HepG2 (cell line): ENCODE measurements at regions not wholly inside any gene's neighbourhood (a gene's known extent, or its start where the extent isn't known, plus 50 kb on each side); places are given as distances from the start of the nearest gene placed in this dataset.

Experiments
- ATAC-seq: fragments of 200-7000 bp; cut with Tn5 transposase; 3 replicates; pipeline ENCODE4 v1.9.1; 2020; ENCODE audit warnings: mild to moderate bottlenecking, moderate library complexity
- BruUV-seq: library from RNA; stranded (reverse); fragments of 400-500 nt; replicated peaks from 2 replicates; lab custom pipeline; 2021; lab: Mats Ljungman, UMichigan
- CTCF ChIA-PET: fragments of 300-600 bp; formaldehyde crosslinking; extraction: SDS; loops from one replicate; lab custom pipeline; 2021; ENCODE audit warnings: low total read pairs, inconsistent platforms, low intra/inter-chr PET ratio; lab: Yijun Ruan, JAX
- POLR2A ChIA-PET: fragments of 350-600 bp; sonication (Branson Sonifier 250); formaldehyde crosslinking; loops from one replicate; lab custom pipeline; 2020; ENCODE audit warnings: antibody characterized with exemption, inconsistent platforms; lab: Yijun Ruan, JAX
- DNase-seq: peaks from one replicate; pipeline ENCODE4 v3.0.0-alpha.2; 2015; ENCODE audit warnings: low spot score
- FAIRE-seq: peaks from 3 replicates; lab custom pipeline; 2011; peaks lifted over from hg19 to GRCh38; lab: Jason Lieb, UNC
- H2AFZ ChIP-seq: one replicate; pipeline ENCODE4 v1.6.1; 2011; ENCODE audit warnings: low read length, inconsistent platforms
- H3K27ac ChIP-seq: fragments of 300-600 bp; 3 replicates; pipeline ENCODE4 v1.8.0; 2011; ENCODE audit warnings: mixed run types, mild to moderate bottlenecking, mixed read lengths, low read length, inconsistent platforms; ENCODE audit not compliant: insufficient read depth; ENCODE audit errors: extremely low read length
- H3K27me3 ChIP-seq, 2 experiments: fragments of 200-600 bp in 1 of 2; 2 replicates in 1 of 2; 3 replicates in 1 of 2; pipeline versions ENCODE4 v1.6.0 to v1.8.0; 2011; ENCODE audit warnings: low read length in 2 of 2, mild to moderate bottlenecking in 2 of 2, moderate library complexity in 2 of 2, inconsistent platforms in 1 of 2; ENCODE audit not compliant: insufficient read depth in 2 of 2, control insufficient read depth in 1 of 2
- H3K36me3 ChIP-seq, 2 experiments: fragments of 200-600 bp in 1 of 2; replicated peaks in 1 of 2; 2 replicates in 1 of 2; 3 replicates in 1 of 2; pipeline versions ENCODE4 v1.5.1 to v1.8.0; 2011; ENCODE audit warnings: low read length in 2 of 2, inconsistent platforms in 1 of 2; ENCODE audit not compliant: insufficient read depth in 2 of 2, control insufficient read depth in 1 of 2
- H3K4me1 ChIP-seq: 2 replicates; pipeline ENCODE4 v1.5.1; 2012; ENCODE audit warnings: low read length, inconsistent platforms; ENCODE audit not compliant: insufficient read depth
- H3K4me2 ChIP-seq: 2 replicates; pipeline ENCODE4 v1.6.0; 2011; ENCODE audit warnings: low read depth, low read length, inconsistent platforms
- H3K4me3 ChIP-seq, 3 experiments: fragments of 200-600 bp in 1 of 3; sonication (generic), shearing (Covaris generic) in 1 of 3; replicated peaks in 1 of 3; 2 replicates each; pipeline ENCODE4 v1.5.1; 2011 to 2016; ENCODE audit warnings: low read length in 3 of 3, inconsistent platforms in 2 of 3, low read depth in 2 of 3, mild to moderate bottlenecking in 2 of 3, control low read depth in 1 of 3, mixed read lengths in 1 of 3; ENCODE audit not compliant: insufficient read depth in 1 of 3
- H3K79me2 ChIP-seq: one replicate; pipeline ENCODE4 v1.6.1; 2011; ENCODE audit warnings: low read length, inconsistent platforms; ENCODE audit not compliant: insufficient read depth
- H3K9ac ChIP-seq: 2 replicates; pipeline ENCODE4 v1.6.0; 2011; ENCODE audit warnings: mild to moderate bottlenecking, low read depth, low read length, inconsistent platforms; ENCODE audit not compliant: insufficient read depth
- H3K9me3 ChIP-seq: 2 replicates; pipeline ENCODE4 v1.5.1; 2012; ENCODE audit warnings: mild to moderate bottlenecking, low read length
- H4K20me1 ChIP-seq: 2 replicates; pipeline ENCODE4 v1.6.0; 2011; ENCODE audit warnings: inconsistent platforms, mild to moderate bottlenecking, low read length, moderate library complexity; ENCODE audit not compliant: insufficient read depth
- ATF5 ChIP-seq: sonication (generic); formaldehyde crosslinking; IDR thresholded peaks from 2 replicates; pipeline ENCODE4 v1.4.0; 2020; ENCODE audit warnings: mild to moderate bottlenecking, low read depth, missing genetic modification reagents
- FOXO4 ChIP-seq: sonication (generic); formaldehyde crosslinking; conservative IDR thresholded peaks from 2 replicates; pipeline ENCODE4 v1.8.1; 2023; ENCODE audit warnings: missing genetic modification reagents
- PRPF4 ChIP-seq: fragments of 200-400 bp; formaldehyde crosslinking; IDR thresholded peaks from 2 replicates; pipeline ENCODE4 v1.6.1; 2016; ENCODE audit warnings: low read length, low read depth; ENCODE audit not compliant: poor library complexity, severe bottlenecking
- ZNF101 ChIP-seq: sonication (generic); formaldehyde crosslinking; IDR thresholded peaks from 2 replicates; pipeline ENCODE4 v1.4.0; 2020; ENCODE audit warnings: mild to moderate bottlenecking, low read depth, missing genetic modification reagents, borderline replicate concordance
- ZNF18 ChIP-seq: sonication (generic); formaldehyde crosslinking; IDR thresholded peaks from 2 replicates; pipeline ENCODE4 v1.8.0; 2022; ENCODE audit warnings: mild to moderate bottlenecking, missing genetic modification reagents; ENCODE audit not compliant: insufficient replicate concordance
- ZNF180 ChIP-seq: sonication (generic); formaldehyde crosslinking; IDR thresholded peaks from 2 replicates; pipeline ENCODE4 v1.4.0; 2020; ENCODE audit warnings: low read depth, missing genetic modification reagents, borderline replicate concordance
- ZNF280D ChIP-seq: sonication (generic); formaldehyde crosslinking; IDR thresholded peaks from 2 replicates; pipeline ENCODE4 v1.5.1; 2020; ENCODE audit warnings: mild to moderate bottlenecking, missing genetic modification reagents
- ZNF460 ChIP-seq: sonication (generic); formaldehyde crosslinking; IDR thresholded peaks from 2 replicates; pipeline ENCODE4 v1.5.1; 2020; ENCODE audit warnings: missing genetic modification reagents, mild to moderate bottlenecking, borderline replicate concordance
- WGBS: methylation state at CpG from one replicate; pipeline ENCODE4 v1.1.6; 2017; ENCODE audit warnings: low lambda C conversion rate; 5-methylcytosine and 5-hydroxymethylcytosine counted together
- in situ Hi-C: cut with HindIII; loops from 2 replicates; pipeline ENCODE4 v1.10.0; 2017; ENCODE audit warnings: low pct_unique_long_range_greater_than_20kb; ENCODE audit not compliant: extremely low pct_ligation_motif_present
- intact Hi-C: fragments of 100-400 bp; cut with micrococcal nuclease; formaldehyde crosslinking; loops from one replicate; pipeline ENCODE4 v1.10.0; 2022; ENCODE audit not compliant: unreplicated experiment

- Histone ChIP-seq H3K4me3 (no peak overlapping the region), H3K36me3 (no peaks in the 10 kb centered on the region), H2AFZ (no peak overlapping the region), H3K9ac (peak overlapping the region; percentile 37), H3K27ac (peak overlapping the region; percentile 70), H3K27me3 (no peaks in the 10 kb centered on the region)
- in situ Hi-C loops = no loop called here
- DNase-seq = no peak
- FAIRE-seq = no peak
- POLR2A ChIA-PET = no interaction called here
- no TSS peak for BruUV-seq
- TF ChIP-seq ATF5 (CRISPR knock-in tag) (no peak), PRPF4 (peak; percentile 85)
- TF ChIP-seq, all 625 proteins: peak for 1
- H3K4me1 ChIP-seq = peaks cover 100% of the 10 kb centered on the region
- CTCF ChIA-PET = no interaction called here
- 0 out of 2 replicates have a peak, but pooled peaks cover 2% of the 10 kb centered on the region for H3K9me3 ChIP-seq
- H3K4me2 ChIP-seq = peak overlapping the region; percentile 37; the same call in 1 of the 2 replicates
- 95% methylated on average over 10 of the region's 10 CpGs for whole genome bisulfite sequencing
- H4K20me1 ChIP-seq = no peaks in the 10 kb centered on the region
- intact Hi-C loops = no loop called here
- ATAC-seq = no peak
- H3K79me2 ChIP-seq = no peaks in the 10 kb centered on the region
Observed at GRCh38 chr1:4269952-4270570, 370.0 kb upstream of the C1orf174 start.

- peak; percentile 19 for ATAC-seq
- ChIA-PET CTCF (no interaction called here), POLR2A (no interaction called here)
- peak; percentile 37 for DNase-seq
- H3K9me3 ChIP-seq = 0 out of 2 replicates have a peak, but pooled peaks cover 7% of the 10 kb centered on the region
- H3K79me2 ChIP-seq = no peaks in the 10 kb centered on the region
- peak overlapping the region; percentile 37 for H3K9ac ChIP-seq
- H3K36me3 ChIP-seq = no peaks in the 10 kb centered on the region
- H2AFZ ChIP-seq = no peak overlapping the region
- peak overlapping the region; percentile 37 for H3K4me2 ChIP-seq
- BruUV-seq = no TSS peak
- H3K27me3 ChIP-seq = no peaks in the 10 kb centered on the region
- in situ Hi-C loops (no loop called here), intact Hi-C loops (no loop called here)
- no peak overlapping the region for H3K4me3 ChIP-seq
- peaks cover 93% of the 10 kb centered on the region for H3K4me1 ChIP-seq
- 74% methylated on average over 13 of the region's 13 CpGs for WGBS
- no peaks in the 10 kb centered on the region for H4K20me1 ChIP-seq
- peak overlapping the region; percentile 70 for H3K27ac ChIP-seq
- FAIRE-seq = peak; percentile 56
- no peak for TF ChIP-seq ZNF18 (CRISPR knock-in tag)
- no peak for TF ChIP-seq ZNF101
- TF ChIP-seq ZNF280D = no peak
- no peak for TF ChIP-seq ZNF180 (CRISPR knock-in tag)
- 0 out of 2 replicates have a peak, but pooled peaks have one; percentile 39 for TF ChIP-seq FOXO4 (CRISPR knock-in tag)
- no peak for TF ChIP-seq ZNF460 (CRISPR knock-in tag)
Observed at GRCh38 chr1:4270651-4271337, 370.7 kb upstream of the C1orf174 start.
